Common myeloid progenitor, CD34-positive (primary cell): ENCODE measurements at regions not wholly inside any gene's neighbourhood (a gene's known extent, or its start where the extent isn't known, plus 50 kb on each side); places are given as distances from the start of the nearest gene placed in this dataset.

Experiments used
- CTCF ChIA-PET: fragments of 350-600 bp; sonication (Branson Sonifier 250); formaldehyde crosslinking; loops from one replicate; lab custom pipeline; 2021; ENCODE audit warnings: antibody characterized with exemption; lab: Charles Lee
- POLR2A ChIA-PET: fragments of 350-600 bp; sonication (Branson Sonifier 250); formaldehyde crosslinking; loops from one replicate; lab custom pipeline; 2021; ENCODE audit warnings: antibody characterized with exemption; lab: Charles Lee
- DNase-seq, 3 donors: peaks; one replicate each; pipeline versions ENCODE4 v3.0.0 to v3.0.0-alpha.2; 2013
- H3K27ac ChIP-seq, 2 experiments: 1 replicate in 1 of 2; 2 replicates in 1 of 2; pipeline ENCODE4 v1.7.0; 2013; ENCODE audit warnings: inconsistent platforms in 2 of 2, low read length in 2 of 2, mild to moderate bottlenecking in 2 of 2, low read depth in 1 of 2, moderate library complexity in 1 of 2; ENCODE audit not compliant: severe bottlenecking in 2 of 2, insufficient read depth in 1 of 2, poor library complexity in 1 of 2
- H3K27me3 ChIP-seq, 5 experiments: replicated peaks in 2 of 5; 1 replicate in 3 of 5; 2 replicates in 2 of 5; pipeline versions ENCODE4 v1.6.1 to v1.7.0; 2013; ENCODE audit warnings: low read length in 4 of 5, mild to moderate bottlenecking in 2 of 5, moderate library complexity in 2 of 5, inconsistent platforms in 1 of 5; ENCODE audit not compliant: insufficient read depth in 5 of 5, control insufficient read depth in 4 of 5
- H3K36me3 ChIP-seq, 4 experiments: 1 replicate in 2 of 4; 2 replicates in 2 of 4; pipeline versions ENCODE4 v1.6.1 to v1.7.0; 2013; ENCODE audit warnings: low read length in 3 of 4, control low read depth in 1 of 4, mild to moderate bottlenecking in 1 of 4; ENCODE audit not compliant: control insufficient read depth in 4 of 4, insufficient read depth in 4 of 4
- H3K4me1 ChIP-seq, 4 experiments: 1 replicate in 3 of 4; 2 replicates in 1 of 4; pipeline versions ENCODE4 v1.6.1 to v1.7.1; 2013; ENCODE audit warnings: low read length in 3 of 4, mild to moderate bottlenecking in 3 of 4, control low read depth in 1 of 4, inconsistent platforms in 1 of 4, moderate library complexity in 1 of 4; ENCODE audit not compliant: control insufficient read depth in 4 of 4, insufficient read depth in 4 of 4; ENCODE audit errors: control extremely low read depth in 1 of 4
- H3K4me3 ChIP-seq, 7 experiments: 1 replicate in 4 of 7; 2 replicates in 3 of 7; pipeline versions ENCODE4 v1.5.1 to v1.7.0; 2013; ENCODE audit warnings: mild to moderate bottlenecking in 7 of 7, low read length in 6 of 7, moderate library complexity in 6 of 7, inconsistent platforms in 2 of 7, low read depth in 2 of 7, control low read depth in 1 of 7; ENCODE audit not compliant: insufficient read depth in 4 of 7, control insufficient read depth in 1 of 7; ENCODE audit errors: extremely low read depth in 1 of 7
- H3K9me3 ChIP-seq, 5 experiments: 1 replicate in 4 of 5; 2 replicates in 1 of 5; pipeline versions ENCODE4 v1.6.1 to v1.7.1; 2013; ENCODE audit warnings: low read length in 4 of 5, mild to moderate bottlenecking in 2 of 5, inconsistent platforms in 1 of 5, low read depth in 1 of 5, moderate library complexity in 1 of 5; ENCODE audit not compliant: control insufficient read depth in 4 of 5, insufficient read depth in 2 of 5; ENCODE audit errors: control extremely low read depth in 1 of 5
- WGBS: methylation state at CpG from one replicate; pipeline ENCODE4 v1.1.5; 2013; ENCODE audit not compliant: insufficient coverage; 5-methylcytosine and 5-hydroxymethylcytosine counted together

DNA sequence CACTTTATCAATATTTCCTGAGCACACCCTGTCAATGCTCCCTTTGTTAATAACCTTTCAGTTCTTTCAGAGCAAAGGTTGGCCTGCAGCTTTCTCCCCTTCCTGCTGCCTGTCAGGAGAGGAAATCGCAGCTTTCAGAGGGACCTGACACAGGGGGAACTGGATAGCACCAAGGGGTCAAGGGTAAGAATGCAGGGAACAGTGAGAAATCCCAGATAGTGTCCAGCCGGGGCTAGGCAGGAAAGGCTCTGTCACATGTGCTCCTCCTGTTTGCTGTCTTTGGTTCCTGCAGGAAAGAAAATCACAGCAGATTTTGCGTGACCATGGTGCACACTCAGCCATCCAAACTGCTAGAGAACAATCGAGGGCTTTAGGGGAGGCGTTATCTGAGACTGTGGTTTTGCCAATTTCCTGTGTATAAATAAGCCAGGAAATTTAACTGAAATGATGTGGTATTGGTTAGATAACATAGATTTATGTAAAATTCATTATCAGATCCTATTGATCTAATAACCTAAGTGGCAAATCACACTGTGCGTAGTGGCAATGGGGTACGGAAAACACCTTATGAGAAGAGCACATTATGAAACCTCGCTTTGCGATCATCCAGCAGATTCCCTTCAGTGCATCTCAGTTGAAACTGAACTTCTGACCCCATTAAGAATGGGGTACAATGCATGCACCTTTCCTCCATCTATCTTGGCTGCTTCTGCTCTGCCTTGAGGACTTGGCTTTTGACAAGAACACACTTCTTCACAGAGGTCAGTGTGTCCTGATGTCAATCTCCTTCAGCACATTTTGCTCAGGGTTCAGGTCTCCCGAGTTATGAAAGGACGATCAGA lies 178.0 kb downstream of the ICOS start:
- WGBS = 69% methylated on average over 9 of the region's 11 CpGs
- peaks cover 21 to 40% (median 28%) of the 10 kb centered on the region in 4 experiments for H3K4me1 ChIP-seq
- no peaks in the 10 kb centered on the region for H3K27me3 ChIP-seq
- no peaks in the 10 kb centered on the region for H3K36me3 ChIP-seq
- POLR2A ChIA-PET = no interaction called here
- CTCF ChIA-PET = interaction anchor here (3.5 kb wide), 1 partner anchor 63 kb away, joined by 11 read pairs; no protein-coding TSS in a partner anchor
- no peak overlapping the region for H3K27ac ChIP-seq
- H3K4me3 ChIP-seq = no peak overlapping the region
- H3K9me3 ChIP-seq = no peaks in the 10 kb centered on the region
- no peak for DNase-seq

- DNase-seq = no peak
- ChIA-PET CTCF (interaction anchor here (2.1 kb wide), 1 partner anchor 65 kb away, joined by 4 read pairs; no protein-coding TSS in a partner anchor), POLR2A (no interaction called here)
- Histone ChIP-seq H3K36me3 (no peaks in the 10 kb centered on the region), H3K9me3 (no peaks in the 10 kb centered on the region), H3K27me3 (no peaks in the 10 kb centered on the region), H3K4me3 (no peak overlapping the region), H3K4me1 (peaks cover 15 to 31% (median 19%) of the 10 kb centered on the region in 4 experiments), H3K27ac (no peak overlapping the region)
- WGBS = 92% methylated on average over 3 of the region's 5 CpGs
Measured at GRCh38 chr2:204115137-204116056, 178.8 kb downstream of the ICOS start.

DNA sequence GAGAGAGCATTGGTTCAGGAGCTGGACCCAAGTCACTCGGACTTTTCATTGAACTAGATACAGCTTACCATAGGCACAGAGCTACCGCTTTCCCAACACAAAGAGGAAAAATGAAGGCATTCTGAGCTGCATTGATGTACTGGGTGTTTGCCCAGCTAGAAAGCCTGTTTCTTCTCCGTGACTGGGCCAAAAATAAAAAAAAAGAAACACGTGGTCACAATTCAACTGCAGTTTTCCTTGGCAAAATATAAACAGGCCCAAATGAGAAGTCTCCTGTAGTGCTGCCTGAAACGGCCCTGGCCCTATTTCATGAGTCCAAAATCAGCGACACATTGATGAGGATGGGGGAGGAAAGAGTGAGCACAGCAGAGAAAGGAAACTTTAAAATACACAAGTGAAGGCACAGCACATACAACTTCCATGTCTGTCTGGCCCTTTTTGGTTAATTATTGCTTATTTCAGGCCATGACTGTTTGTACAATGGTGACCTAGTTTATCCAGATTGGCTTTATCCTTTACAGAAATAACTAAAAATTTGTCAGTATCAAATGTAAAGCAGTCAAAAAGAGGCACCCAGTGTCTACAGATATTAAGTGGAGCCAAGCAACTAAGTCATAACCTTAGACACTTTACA lies 179.7 kb downstream of the ICOS start:
- 90% methylated on average over 6 of the region's 6 CpGs for WGBS
- H3K27ac ChIP-seq = no peak overlapping the region

DNA sequence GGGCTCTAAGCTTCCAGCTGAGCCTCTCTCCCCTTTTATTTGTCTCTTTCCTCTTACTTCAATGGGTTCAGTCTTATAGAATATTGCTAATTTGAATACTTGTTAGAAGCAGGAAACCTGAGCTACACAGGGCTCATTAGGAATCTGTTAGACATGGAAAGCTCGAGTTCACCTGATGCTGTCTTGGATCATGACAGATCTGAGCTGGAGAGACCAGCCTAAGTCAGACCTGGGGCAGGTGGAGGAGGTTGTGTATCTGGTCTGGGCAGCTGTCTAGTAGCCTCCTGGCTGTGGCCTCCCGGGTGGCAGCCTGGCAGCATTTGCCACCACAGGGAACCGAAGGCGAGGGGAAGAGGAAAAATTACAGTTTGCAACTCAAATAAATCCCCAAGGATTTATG lies 185.9 kb downstream of the ICOS start:
- H3K4me1 ChIP-seq = no peaks in the 10 kb centered on the region
- no peak overlapping the region for H3K4me3 ChIP-seq
- H3K27ac ChIP-seq = no peak overlapping the region
- POLR2A ChIA-PET = no interaction called here
- H3K27me3 ChIP-seq = peaks cover 0 to 2% (median 0%) of the 10 kb centered on the region in 5 experiments
- DNase-seq = no peak
- CTCF ChIA-PET = interaction anchor here (1.0 kb wide), 1 partner anchor 9 kb away, joined by 3 read pairs; no protein-coding TSS in a partner anchor
- 88% methylated on average over 1 of the region's 4 CpGs for WGBS
- no peaks in the 10 kb centered on the region for H3K9me3 ChIP-seq
- no peaks in the 10 kb centered on the region for H3K36me3 ChIP-seq

More for the DNA sequence above, 179.7 kb downstream of the ICOS start:
- DNase-seq = no peak
- ChIA-PET CTCF (interaction anchor here (0.9 to 2.1 kb wide), 2 partner anchors 28 to 65 kb away, joined by 3 to 4 read pairs; no protein-coding TSS in a partner anchor), POLR2A (no interaction called here)
- peaks cover 6 to 22% (median 11%) of the 10 kb centered on the region in 4 experiments for H3K4me1 ChIP-seq
- H3K36me3 ChIP-seq = no peaks in the 10 kb centered on the region
- no peaks in the 10 kb centered on the region for H3K27me3 ChIP-seq
- H3K4me3 ChIP-seq = no peak overlapping the region
- no peaks in the 10 kb centered on the region for H3K9me3 ChIP-seq

DNA sequence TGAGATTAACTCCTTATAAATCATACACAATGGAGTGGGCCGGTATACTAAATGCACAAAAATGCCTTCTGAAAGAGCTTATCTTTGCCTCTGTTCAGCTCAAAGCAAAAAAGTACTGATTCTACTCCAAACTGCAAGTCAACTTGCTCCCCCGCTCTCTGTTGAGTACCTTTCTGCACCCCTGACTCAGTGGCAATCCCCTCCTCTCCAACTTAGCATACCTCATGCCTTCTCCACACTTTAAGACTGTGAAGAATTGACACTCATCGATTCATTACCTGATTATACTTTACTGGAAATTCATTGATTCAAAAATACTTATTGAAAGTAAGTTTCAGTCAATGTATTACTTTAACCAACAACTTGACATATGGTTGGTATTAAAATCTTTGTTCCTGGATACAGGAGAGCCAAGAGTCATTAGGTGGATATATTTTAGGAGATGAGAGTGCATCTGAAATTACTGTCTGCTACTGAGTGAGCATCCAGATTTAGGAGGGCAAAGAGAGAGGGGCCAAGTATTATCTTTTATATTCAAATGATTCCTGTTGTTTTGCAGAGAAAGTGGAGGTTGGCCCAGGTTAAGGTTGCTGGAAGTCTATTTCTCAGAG lies 187.7 kb downstream of the ICOS start:
- Histone ChIP-seq H3K36me3 (no peaks in the 10 kb centered on the region), H3K4me1 (no peaks in the 10 kb centered on the region), H3K9me3 (no peaks in the 10 kb centered on the region), H3K27me3 (peaks cover 0 to 2% (median 0%) of the 10 kb centered on the region in 5 experiments), H3K27ac (no peak overlapping the region), H3K4me3 (no peak overlapping the region)
- CTCF ChIA-PET = interaction anchor here (1.3 kb wide), 1 partner anchor 12 kb away, joined by 4 read pairs; no protein-coding TSS in a partner anchor
- WGBS = 93% methylated on average over 2 of the region's 3 CpGs
- POLR2A ChIA-PET = interaction anchor here (0.8 kb wide), 1 partner anchor 140 kb away, joined by 3 read pairs; no protein-coding TSS in a partner anchor
- no peak for DNase-seq

- no peak overlapping the region for H3K4me3 ChIP-seq
- WGBS = 100% methylated on average over 3 of the region's 3 CpGs
- H3K27me3 ChIP-seq = peaks cover 0 to 2% (median 0%) of the 10 kb centered on the region in 5 experiments
- POLR2A ChIA-PET = no interaction called here
- H3K9me3 ChIP-seq = no peaks in the 10 kb centered on the region
- H3K27ac ChIP-seq = no peak overlapping the region
- no peaks in the 10 kb centered on the region for H3K36me3 ChIP-seq
- H3K4me1 ChIP-seq = no peaks in the 10 kb centered on the region
- CTCF ChIA-PET = no interaction called here
- no peak for DNase-seq
Measured at GRCh38 chr2:204126705-204127104, 190.1 kb downstream of the ICOS start.
